Lower leg skin (tissue), 3 donors: ENCODE measurements at regions not wholly inside any gene's neighbourhood (a gene's known extent, or its start where the extent isn't known, plus 50 kb on each side); places are given as distances from the start of the nearest gene placed in this dataset.

Source experiments
- POLR2A ChIP-seq, 2 donors: fragments of 450-650 bp; IDR thresholded peaks; one replicate each; pipeline ENCODE4 v1.6.1; 2016 to 2017; ENCODE audit warnings: antibody characterized with exemption in 2 of 2, mild to moderate bottlenecking in 1 of 2, moderate library complexity in 1 of 2
- TF ChIP-seq, protein P1 (sequence below), 3 donors: fragments of 450-650 bp; IDR thresholded peaks; one replicate each; pipeline ENCODE4 v1.5.1; 2016; ENCODE audit warnings: antibody characterized with exemption in 3 of 3, mild to moderate bottlenecking in 3 of 3, moderate library complexity in 2 of 3

- TF ChIP-seq, protein P1, sequence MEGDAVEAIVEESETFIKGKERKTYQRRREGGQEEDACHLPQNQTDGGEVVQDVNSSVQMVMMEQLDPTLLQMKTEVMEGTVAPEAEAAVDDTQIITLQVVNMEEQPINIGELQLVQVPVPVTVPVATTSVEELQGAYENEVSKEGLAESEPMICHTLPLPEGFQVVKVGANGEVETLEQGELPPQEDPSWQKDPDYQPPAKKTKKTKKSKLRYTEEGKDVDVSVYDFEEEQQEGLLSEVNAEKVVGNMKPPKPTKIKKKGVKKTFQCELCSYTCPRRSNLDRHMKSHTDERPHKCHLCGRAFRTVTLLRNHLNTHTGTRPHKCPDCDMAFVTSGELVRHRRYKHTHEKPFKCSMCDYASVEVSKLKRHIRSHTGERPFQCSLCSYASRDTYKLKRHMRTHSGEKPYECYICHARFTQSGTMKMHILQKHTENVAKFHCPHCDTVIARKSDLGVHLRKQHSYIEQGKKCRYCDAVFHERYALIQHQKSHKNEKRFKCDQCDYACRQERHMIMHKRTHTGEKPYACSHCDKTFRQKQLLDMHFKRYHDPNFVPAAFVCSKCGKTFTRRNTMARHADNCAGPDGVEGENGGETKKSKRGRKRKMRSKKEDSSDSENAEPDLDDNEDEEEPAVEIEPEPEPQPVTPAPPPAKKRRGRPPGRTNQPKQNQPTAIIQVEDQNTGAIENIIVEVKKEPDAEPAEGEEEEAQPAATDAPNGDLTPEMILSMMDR (IDR thresholded peaks at IDR 0.05), result no peak
- no peak for TF ChIP-seq POLR2A (IDR thresholded peaks at IDR 0.05)
These were observed 94.5 kb downstream of the KLF12 start for GRCh38 chr13:74039667-74040066.
